K562 (cell line): ENCODE measurements at regions not wholly inside any gene's neighbourhood (a gene's known extent, or its start where the extent isn't known, plus 50 kb on each side); places are given as distances from the start of the nearest gene placed in this dataset.

Source experiments
- BHLHE40 ChIP-seq: IDR thresholded peaks from 2 replicates; pipeline ENCODE4 v1.6.1; 2011; ENCODE audit warnings: low read length, improper control_type of control experiment
- E2F1 ChIP-seq: sonication (generic); formaldehyde crosslinking; IDR thresholded peaks from 2 replicates; pipeline ENCODE4 v1.8.1; 2023; ENCODE audit warnings: mild to moderate bottlenecking, missing genetic modification reagents, moderate library complexity
- HMGXB4 ChIP-seq: sonication (generic); formaldehyde crosslinking; IDR thresholded peaks from 2 replicates; pipeline ENCODE4 v1.8.1; 2023; ENCODE audit warnings: mild to moderate bottlenecking, missing genetic modification reagents
- HNRNPL ChIP-seq: fragments of 200-400 bp; formaldehyde crosslinking; IDR thresholded peaks from 2 replicates; pipeline ENCODE4 v1.6.1; 2017; ENCODE audit warnings: low read depth, mild to moderate bottlenecking, low read length
- L3MBTL2 ChIP-seq: fragments of 450-650 bp; IDR thresholded peaks from 2 replicates; pipeline ENCODE4 v1.6.1; 2016; ENCODE audit warnings: mild to moderate bottlenecking, moderate library complexity
- STAT5B ChIP-seq: fragments of 250-450 bp; sonication (Bioruptor Pico); IDR thresholded peaks from 2 replicates; pipeline ENCODE4 v1.8.0; 2021; ENCODE audit warnings: mild to moderate bottlenecking, inconsistent platforms
- ZNF232 ChIP-seq: sonication (generic); formaldehyde crosslinking; IDR thresholded peaks from 2 replicates; pipeline ENCODE4 v1.8.0; 2022; ENCODE audit warnings: mild to moderate bottlenecking, missing genetic modification reagents
- TF ChIP-seq, protein P1 (sequence below): IDR thresholded peaks from 2 replicates; pipeline ENCODE4 v1.6.1; 2016; ENCODE audit warnings: missing genetic modification characterization, missing compliant biosample characterization
- TF ChIP-seq, protein P2 (sequence below): sonication (generic); formaldehyde crosslinking; IDR thresholded peaks from 2 replicates; pipeline ENCODE4 v1.8.0; 2022; ENCODE audit warnings: missing genetic modification reagents, mild to moderate bottlenecking, borderline replicate concordance
- TF ChIP-seq, protein P3 (sequence below), 3 experiments: IDR thresholded peaks in 2 of 3; conservative IDR thresholded peaks in 1 of 3; 2 replicates each; pipeline ENCODE4 v1.5.1; 2011 to 2012; ENCODE audit warnings: low read length in 3 of 3, mild to moderate bottlenecking in 3 of 3, control low read depth in 2 of 3, improper control_type of control experiment in 1 of 3, inconsistent platforms in 1 of 3, low read depth in 1 of 3, mixed read lengths in 1 of 3, moderate library complexity in 1 of 3; ENCODE audit not compliant: insufficient read depth in 2 of 3

GRCh38 chr5:126358525-126358924, 64.7 kb upstream of the GRAMD2B start:
- TF ChIP-seq, protein P1, sequence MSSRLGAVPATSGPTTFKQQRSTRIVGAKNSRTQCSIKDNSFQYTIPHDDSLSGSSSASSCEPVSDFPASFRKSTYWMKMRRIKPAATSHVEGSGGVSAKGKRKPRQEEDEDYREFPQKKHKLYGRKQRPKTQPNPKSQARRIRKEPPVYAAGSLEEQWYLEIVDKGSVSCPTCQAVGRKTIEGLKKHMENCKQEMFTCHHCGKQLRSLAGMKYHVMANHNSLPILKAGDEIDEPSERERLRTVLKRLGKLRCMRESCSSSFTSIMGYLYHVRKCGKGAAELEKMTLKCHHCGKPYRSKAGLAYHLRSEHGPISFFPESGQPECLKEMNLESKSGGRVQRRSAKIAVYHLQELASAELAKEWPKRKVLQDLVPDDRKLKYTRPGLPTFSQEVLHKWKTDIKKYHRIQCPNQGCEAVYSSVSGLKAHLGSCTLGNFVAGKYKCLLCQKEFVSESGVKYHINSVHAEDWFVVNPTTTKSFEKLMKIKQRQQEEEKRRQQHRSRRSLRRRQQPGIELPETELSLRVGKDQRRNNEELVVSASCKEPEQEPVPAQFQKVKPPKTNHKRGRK (tag): no peak
- TF ChIP-seq HMGXB4 (CRISPR knock-in tag) (no peak), STAT5B (CRISPR knock-in tag) (no peak), HNRNPL (no peak), L3MBTL2 (no peak), ZNF232 (CRISPR knock-in tag) (no peak), BHLHE40 (no peak), E2F1 (CRISPR knock-in tag) (no peak)
- TF ChIP-seq, protein P2, sequence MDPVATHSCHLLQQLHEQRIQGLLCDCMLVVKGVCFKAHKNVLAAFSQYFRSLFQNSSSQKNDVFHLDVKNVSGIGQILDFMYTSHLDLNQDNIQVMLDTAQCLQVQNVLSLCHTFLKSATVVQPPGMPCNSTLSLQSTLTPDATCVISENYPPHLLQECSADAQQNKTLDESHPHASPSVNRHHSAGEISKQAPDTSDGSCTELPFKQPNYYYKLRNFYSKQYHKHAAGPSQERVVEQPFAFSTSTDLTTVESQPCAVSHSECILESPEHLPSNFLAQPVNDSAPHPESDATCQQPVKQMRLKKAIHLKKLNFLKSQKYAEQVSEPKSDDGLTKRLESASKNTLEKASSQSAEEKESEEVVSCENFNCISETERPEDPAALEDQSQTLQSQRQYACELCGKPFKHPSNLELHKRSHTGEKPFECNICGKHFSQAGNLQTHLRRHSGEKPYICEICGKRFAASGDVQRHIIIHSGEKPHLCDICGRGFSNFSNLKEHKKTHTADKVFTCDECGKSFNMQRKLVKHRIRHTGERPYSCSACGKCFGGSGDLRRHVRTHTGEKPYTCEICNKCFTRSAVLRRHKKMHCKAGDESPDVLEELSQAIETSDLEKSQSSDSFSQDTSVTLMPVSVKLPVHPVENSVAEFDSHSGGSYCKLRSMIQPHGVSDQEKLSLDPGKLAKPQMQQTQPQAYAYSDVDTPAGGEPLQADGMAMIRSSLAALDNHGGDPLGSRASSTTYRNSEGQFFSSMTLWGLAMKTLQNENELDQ (CRISPR knock-in tag): no peak
- TF ChIP-seq, protein P3, sequence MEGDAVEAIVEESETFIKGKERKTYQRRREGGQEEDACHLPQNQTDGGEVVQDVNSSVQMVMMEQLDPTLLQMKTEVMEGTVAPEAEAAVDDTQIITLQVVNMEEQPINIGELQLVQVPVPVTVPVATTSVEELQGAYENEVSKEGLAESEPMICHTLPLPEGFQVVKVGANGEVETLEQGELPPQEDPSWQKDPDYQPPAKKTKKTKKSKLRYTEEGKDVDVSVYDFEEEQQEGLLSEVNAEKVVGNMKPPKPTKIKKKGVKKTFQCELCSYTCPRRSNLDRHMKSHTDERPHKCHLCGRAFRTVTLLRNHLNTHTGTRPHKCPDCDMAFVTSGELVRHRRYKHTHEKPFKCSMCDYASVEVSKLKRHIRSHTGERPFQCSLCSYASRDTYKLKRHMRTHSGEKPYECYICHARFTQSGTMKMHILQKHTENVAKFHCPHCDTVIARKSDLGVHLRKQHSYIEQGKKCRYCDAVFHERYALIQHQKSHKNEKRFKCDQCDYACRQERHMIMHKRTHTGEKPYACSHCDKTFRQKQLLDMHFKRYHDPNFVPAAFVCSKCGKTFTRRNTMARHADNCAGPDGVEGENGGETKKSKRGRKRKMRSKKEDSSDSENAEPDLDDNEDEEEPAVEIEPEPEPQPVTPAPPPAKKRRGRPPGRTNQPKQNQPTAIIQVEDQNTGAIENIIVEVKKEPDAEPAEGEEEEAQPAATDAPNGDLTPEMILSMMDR (IDR thresholded peaks at IDR 0.05 in 2 of 3, conservative IDR thresholded peaks at IDR 0.05 in 1 of 3; ENCODE audit: insufficient read depth in 2 of 3, low read depth in 1 of 3, low read length in 3 of 3): no peak
